SK-N-SH treated with all-trans-retinoic acid at 6 μM for 48 hours (cell line): ENCODE measurements at regions not wholly inside any gene's neighbourhood (a gene's known extent, or its start where the extent isn't known, plus 50 kb on each side); places are given as distances from the start of the nearest gene placed in this dataset.

Experiments used
- ATAC-seq: fragments of 200-7000 bp; cut with Tn5 transposase; 3 replicates; pipeline ENCODE4 v1.9.1; 2020; ENCODE audit warnings: mild to moderate bottlenecking, moderate library complexity
- ARNTL ChIP-seq: fragments of 450-650 bp; formaldehyde crosslinking; IDR thresholded peaks from 2 replicates; pipeline ENCODE4 v1.5.0; 2020; ENCODE audit warnings: low read depth, mild to moderate bottlenecking, moderate library complexity, borderline replicate concordance
- BACH2 ChIP-seq: fragments of 250-450 bp; sonication (Bioruptor Pico); IDR thresholded peaks from 2 replicates; pipeline ENCODE4 v1.9.0; 2021; ENCODE audit warnings: mild to moderate bottlenecking, borderline replicate concordance
- CREB5 ChIP-seq: fragments of 250-450 bp; sonication (Bioruptor Pico); IDR thresholded peaks from 2 replicates; pipeline ENCODE4 v1.5.1; 2020; ENCODE audit warnings: low read depth, mild to moderate bottlenecking, moderate library complexity
- CSDC2 ChIP-seq: fragments of 250-450 bp; sonication (Bioruptor Pico); IDR thresholded peaks from 2 replicates; pipeline ENCODE4 v1.5.0; 2020; ENCODE audit warnings: mild to moderate bottlenecking, moderate library complexity
- ESRRG ChIP-seq: fragments of 250-450 bp; sonication (Bioruptor Pico); IDR thresholded peaks from 2 replicates; pipeline ENCODE4 v1.6.1; 2021; ENCODE audit warnings: mild to moderate bottlenecking
- GLIS3 ChIP-seq: fragments of 250-450 bp; sonication (Bioruptor Pico); IDR thresholded peaks from 2 replicates; pipeline ENCODE4 v1.5.0; 2020; ENCODE audit warnings: mild to moderate bottlenecking, moderate library complexity
- ISL1 ChIP-seq: fragments of 250-450 bp; sonication (Bioruptor Pico); IDR thresholded peaks from 2 replicates; pipeline ENCODE4 v2.1.2; 2022; ENCODE audit warnings: mild to moderate bottlenecking, moderate library complexity
- OSR1 ChIP-seq: fragments of 250-450 bp; sonication (Bioruptor Pico); IDR thresholded peaks from 2 replicates; pipeline ENCODE4 v1.8.0; 2022; ENCODE audit warnings: moderate library complexity, mild to moderate bottlenecking, inconsistent platforms
- PPARA ChIP-seq: fragments of 250-450 bp; sonication (Bioruptor Pico); IDR thresholded peaks from 2 replicates; pipeline ENCODE4 v1.5.0; 2020; ENCODE audit warnings: mild to moderate bottlenecking, borderline replicate concordance
- RARB ChIP-seq: fragments of 250-450 bp; sonication (Bioruptor Pico); IDR thresholded peaks from 2 replicates; pipeline ENCODE4 v1.8.0; 2021; ENCODE audit warnings: mild to moderate bottlenecking, moderate library complexity
- SNAI2 ChIP-seq: fragments of 250-450 bp; sonication (Bioruptor Pico); IDR thresholded peaks from 2 replicates; pipeline ENCODE4 v1.5.0; 2020; ENCODE audit warnings: mild to moderate bottlenecking, moderate library complexity
- TCF4 ChIP-seq: fragments of 250-450 bp; sonication (Bioruptor Pico); IDR thresholded peaks from 2 replicates; pipeline ENCODE4 v1.8.0; 2021; ENCODE audit warnings: mild to moderate bottlenecking, moderate library complexity, borderline replicate concordance
- TOX ChIP-seq: fragments of 250-450 bp; sonication (Bioruptor Pico); IDR thresholded peaks from 2 replicates; pipeline ENCODE4 v1.8.0; 2021; ENCODE audit warnings: mild to moderate bottlenecking, moderate library complexity, borderline replicate concordance
- ZC3H10 ChIP-seq: fragments of 250-450 bp; sonication (Bioruptor Pico); IDR thresholded peaks from 2 replicates; pipeline ENCODE4 v1.5.1; 2021; ENCODE audit warnings: mild to moderate bottlenecking, moderate library complexity
- ZFP3 ChIP-seq: fragments of 250-450 bp; sonication (Bioruptor Pico); IDR thresholded peaks from 2 replicates; pipeline ENCODE4 v1.5.0; 2020; ENCODE audit warnings: mild to moderate bottlenecking, moderate library complexity
- ZFP30 ChIP-seq: fragments of 450-650 bp; formaldehyde crosslinking; IDR thresholded peaks from 2 replicates; pipeline ENCODE4 v1.5.0; 2022; ENCODE audit warnings: mild to moderate bottlenecking, moderate library complexity
- ZNF565 ChIP-seq: fragments of 450-650 bp; formaldehyde crosslinking; conservative IDR thresholded peaks from 2 replicates; pipeline ENCODE4 v1.5.0; 2020; ENCODE audit warnings: low read depth, mild to moderate bottlenecking, moderate library complexity
- ZNF70 ChIP-seq: fragments of 450-650 bp; formaldehyde crosslinking; IDR thresholded peaks from 2 replicates; pipeline ENCODE4 v1.5.0; 2020; ENCODE audit warnings: mild to moderate bottlenecking, moderate library complexity
- ZNF8 ChIP-seq: fragments of 450-650 bp; formaldehyde crosslinking; IDR thresholded peaks from 2 replicates; pipeline ENCODE4 v1.5.0; 2020; ENCODE audit warnings: mild to moderate bottlenecking, moderate library complexity
- TF ChIP-seq, protein P1 (sequence below): fragments of 250-450 bp; sonication (Bioruptor Pico); IDR thresholded peaks from 2 replicates; pipeline ENCODE4 v1.8.0; 2021; ENCODE audit warnings: low read depth, mild to moderate bottlenecking, moderate library complexity, borderline replicate concordance
- TF ChIP-seq, protein P2 (sequence below): fragments of 250-450 bp; sonication (Bioruptor Pico); IDR thresholded peaks from 2 replicates; pipeline ENCODE4 v1.5.0; 2020; ENCODE audit warnings: mild to moderate bottlenecking, moderate library complexity
- TF ChIP-seq, protein P3 (sequence below): fragments of 250-450 bp; sonication (Bioruptor Pico); IDR thresholded peaks from 2 replicates; pipeline ENCODE4 v1.5.1; 2021; ENCODE audit warnings: mild to moderate bottlenecking, moderate library complexity
- TF ChIP-seq, protein P4 (sequence below): fragments of 250-450 bp; sonication (Bioruptor Pico); IDR thresholded peaks from 2 replicates; pipeline ENCODE4 v1.8.0; 2020; ENCODE audit warnings: mild to moderate bottlenecking, moderate library complexity, borderline replicate concordance

GRCh38 chr15:38186507-38186906 is 66.1 kb upstream of the SPRED1 start:
- no peak for TF ChIP-seq ESRRG (CRISPR knock-in tag)
- no peak for TF ChIP-seq CSDC2 (CRISPR knock-in tag)
- TF ChIP-seq TCF4: no peak
- ATAC-seq: no peak

- no peak for ATAC-seq
- TF ChIP-seq, protein P1, sequence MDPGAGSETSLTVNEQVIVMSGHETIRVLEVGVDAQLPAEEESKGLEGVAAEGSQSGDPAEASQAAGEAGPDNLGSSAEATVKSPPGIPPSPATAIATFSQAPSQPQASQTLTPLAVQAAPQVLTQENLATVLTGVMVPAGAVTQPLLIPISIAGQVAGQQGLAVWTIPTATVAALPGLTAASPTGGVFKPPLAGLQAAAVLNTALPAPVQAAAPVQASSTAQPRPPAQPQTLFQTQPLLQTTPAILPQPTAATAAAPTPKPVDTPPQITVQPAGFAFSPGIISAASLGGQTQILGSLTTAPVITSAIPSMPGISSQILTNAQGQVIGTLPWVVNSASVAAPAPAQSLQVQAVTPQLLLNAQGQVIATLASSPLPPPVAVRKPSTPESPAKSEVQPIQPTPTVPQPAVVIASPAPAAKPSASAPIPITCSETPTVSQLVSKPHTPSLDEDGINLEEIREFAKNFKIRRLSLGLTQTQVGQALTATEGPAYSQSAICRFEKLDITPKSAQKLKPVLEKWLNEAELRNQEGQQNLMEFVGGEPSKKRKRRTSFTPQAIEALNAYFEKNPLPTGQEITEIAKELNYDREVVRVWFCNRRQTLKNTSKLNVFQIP (CRISPR knock-in tag): no peak
- TF ChIP-seq PPARA (CRISPR knock-in tag) (no peak), ARNTL (CRISPR knock-in tag) (no peak), TCF4 (no peak), OSR1 (CRISPR knock-in tag) (no peak), ZFP3 (CRISPR knock-in tag) (no peak), ESRRG (CRISPR knock-in tag) (no peak), TOX (CRISPR knock-in tag) (no peak), ZNF565 (CRISPR knock-in tag) (no peak), CSDC2 (CRISPR knock-in tag) (no peak), GLIS3 (CRISPR knock-in tag) (no peak), ZNF70 (no peak), RARB (CRISPR knock-in tag) (no peak), ZFP30 (no peak), CREB5 (CRISPR knock-in tag) (no peak), ZNF8 (CRISPR knock-in tag) (no peak), SNAI2 (CRISPR knock-in tag) (no peak)
- TF ChIP-seq, protein P2, sequence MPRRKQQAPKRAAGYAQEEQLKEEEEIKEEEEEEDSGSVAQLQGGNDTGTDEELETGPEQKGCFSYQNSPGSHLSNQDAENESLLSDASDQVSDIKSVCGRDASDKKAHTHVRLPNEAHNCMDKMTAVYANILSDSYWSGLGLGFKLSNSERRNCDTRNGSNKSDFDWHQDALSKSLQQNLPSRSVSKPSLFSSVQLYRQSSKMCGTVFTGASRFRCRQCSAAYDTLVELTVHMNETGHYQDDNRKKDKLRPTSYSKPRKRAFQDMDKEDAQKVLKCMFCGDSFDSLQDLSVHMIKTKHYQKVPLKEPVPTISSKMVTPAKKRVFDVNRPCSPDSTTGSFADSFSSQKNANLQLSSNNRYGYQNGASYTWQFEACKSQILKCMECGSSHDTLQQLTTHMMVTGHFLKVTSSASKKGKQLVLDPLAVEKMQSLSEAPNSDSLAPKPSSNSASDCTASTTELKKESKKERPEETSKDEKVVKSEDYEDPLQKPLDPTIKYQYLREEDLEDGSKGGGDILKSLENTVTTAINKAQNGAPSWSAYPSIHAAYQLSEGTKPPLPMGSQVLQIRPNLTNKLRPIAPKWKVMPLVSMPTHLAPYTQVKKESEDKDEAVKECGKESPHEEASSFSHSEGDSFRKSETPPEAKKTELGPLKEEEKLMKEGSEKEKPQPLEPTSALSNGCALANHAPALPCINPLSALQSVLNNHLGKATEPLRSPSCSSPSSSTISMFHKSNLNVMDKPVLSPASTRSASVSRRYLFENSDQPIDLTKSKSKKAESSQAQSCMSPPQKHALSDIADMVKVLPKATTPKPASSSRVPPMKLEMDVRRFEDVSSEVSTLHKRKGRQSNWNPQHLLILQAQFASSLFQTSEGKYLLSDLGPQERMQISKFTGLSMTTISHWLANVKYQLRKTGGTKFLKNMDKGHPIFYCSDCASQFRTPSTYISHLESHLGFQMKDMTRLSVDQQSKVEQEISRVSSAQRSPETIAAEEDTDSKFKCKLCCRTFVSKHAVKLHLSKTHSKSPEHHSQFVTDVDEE (CRISPR knock-in tag): no peak
- TF ChIP-seq, protein P3, sequence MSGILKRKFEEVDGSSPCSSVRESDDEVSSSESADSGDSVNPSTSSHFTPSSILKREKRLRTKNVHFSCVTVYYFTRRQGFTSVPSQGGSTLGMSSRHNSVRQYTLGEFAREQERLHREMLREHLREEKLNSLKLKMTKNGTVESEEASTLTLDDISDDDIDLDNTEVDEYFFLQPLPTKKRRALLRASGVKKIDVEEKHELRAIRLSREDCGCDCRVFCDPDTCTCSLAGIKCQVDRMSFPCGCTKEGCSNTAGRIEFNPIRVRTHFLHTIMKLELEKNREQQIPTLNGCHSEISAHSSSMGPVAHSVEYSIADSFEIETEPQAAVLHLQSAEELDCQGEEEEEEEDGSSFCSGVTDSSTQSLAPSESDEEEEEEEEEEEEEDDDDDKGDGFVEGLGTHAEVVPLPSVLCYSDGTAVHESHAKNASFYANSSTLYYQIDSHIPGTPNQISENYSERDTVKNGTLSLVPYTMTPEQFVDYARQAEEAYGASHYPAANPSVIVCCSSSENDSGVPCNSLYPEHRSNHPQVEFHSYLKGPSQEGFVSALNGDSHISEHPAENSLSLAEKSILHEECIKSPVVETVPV: no peak
- TF ChIP-seq, protein P4, sequence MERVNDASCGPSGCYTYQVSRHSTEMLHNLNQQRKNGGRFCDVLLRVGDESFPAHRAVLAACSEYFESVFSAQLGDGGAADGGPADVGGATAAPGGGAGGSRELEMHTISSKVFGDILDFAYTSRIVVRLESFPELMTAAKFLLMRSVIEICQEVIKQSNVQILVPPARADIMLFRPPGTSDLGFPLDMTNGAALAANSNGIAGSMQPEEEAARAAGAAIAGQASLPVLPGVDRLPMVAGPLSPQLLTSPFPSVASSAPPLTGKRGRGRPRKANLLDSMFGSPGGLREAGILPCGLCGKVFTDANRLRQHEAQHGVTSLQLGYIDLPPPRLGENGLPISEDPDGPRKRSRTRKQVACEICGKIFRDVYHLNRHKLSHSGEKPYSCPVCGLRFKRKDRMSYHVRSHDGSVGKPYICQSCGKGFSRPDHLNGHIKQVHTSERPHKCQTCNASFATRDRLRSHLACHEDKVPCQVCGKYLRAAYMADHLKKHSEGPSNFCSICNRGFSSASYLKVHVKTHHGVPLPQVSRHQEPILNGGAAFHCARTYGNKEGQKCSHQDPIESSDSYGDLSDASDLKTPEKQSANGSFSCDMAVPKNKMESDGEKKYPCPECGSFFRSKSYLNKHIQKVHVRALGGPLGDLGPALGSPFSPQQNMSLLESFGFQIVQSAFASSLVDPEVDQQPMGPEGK (CRISPR knock-in tag): no peak
Observed at GRCh38 chr15:38187630-38188313, 64.9 kb upstream of the SPRED1 start.

DNA sequence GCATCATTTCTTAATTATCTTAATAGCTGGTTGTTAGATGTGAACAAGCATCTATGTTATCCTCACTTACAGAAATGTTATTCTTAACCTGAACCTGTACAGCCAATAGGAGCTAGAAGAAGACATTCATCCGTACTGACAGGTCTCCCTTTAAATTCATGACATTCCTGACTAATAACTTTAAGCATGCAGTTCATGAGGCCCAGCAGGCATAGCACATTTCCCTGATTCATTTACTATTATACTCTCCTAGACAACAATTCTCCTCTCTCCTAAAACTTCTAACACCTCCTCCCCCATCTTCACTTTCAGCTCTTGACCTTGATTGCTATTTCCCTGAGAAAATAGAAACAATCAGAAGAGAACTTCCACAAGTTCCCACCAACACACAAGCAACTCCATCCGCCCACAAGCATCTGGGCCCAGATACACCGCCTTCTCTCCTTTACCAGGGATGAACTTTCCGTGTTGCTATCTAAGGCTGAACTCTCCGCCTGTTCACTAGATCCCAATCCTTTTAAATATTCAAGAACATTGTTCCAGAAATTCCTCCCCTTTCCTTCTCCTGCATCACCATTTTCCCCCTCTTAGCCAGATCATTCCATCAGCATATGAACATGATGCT is 62.9 kb upstream of the SPRED1 start:
- ATAC-seq: peak; percentile 45; the same call in 2 of the 3 replicates
- TF ChIP-seq, protein P1 (CRISPR knock-in tag): no peak
- TF ChIP-seq ISL1 (CRISPR knock-in tag) (no peak), CREB5 (CRISPR knock-in tag) (no peak), TOX (CRISPR knock-in tag) (no peak), ZFP30 (no peak), TCF4 (no peak), GLIS3 (CRISPR knock-in tag) (no peak), RARB (CRISPR knock-in tag) (no peak), BACH2 (CRISPR knock-in tag) (no peak), ZC3H10 (no peak), ESRRG (CRISPR knock-in tag) (no peak)
- TF ChIP-seq, protein P4 (CRISPR knock-in tag): no peak
